PC-3 (cell line): ENCODE measurements at regions not wholly inside any gene's neighbourhood (a gene's known extent, or its start where the extent isn't known, plus 50 kb on each side); places are given as distances from the start of the nearest gene placed in this dataset.

Experiments used
- EZH2 ChIP-seq: fragments of 300-600 bp; sonication (generic); IDR thresholded peaks from one replicate; pipeline ENCODE4 v1.6.1; 2017; ENCODE audit warnings: antibody characterized with exemption, mild to moderate bottlenecking, low read length; ENCODE audit not compliant: unreplicated experiment
- TF ChIP-seq, protein P1 (sequence below): fragments of 300-600 bp; sonication (generic); conservative IDR thresholded peaks from 2 replicates; pipeline ENCODE4 v1.5.1; 2017; ENCODE audit warnings: antibody characterized with exemption, low read depth, mild to moderate bottlenecking, low read length

DNA sequence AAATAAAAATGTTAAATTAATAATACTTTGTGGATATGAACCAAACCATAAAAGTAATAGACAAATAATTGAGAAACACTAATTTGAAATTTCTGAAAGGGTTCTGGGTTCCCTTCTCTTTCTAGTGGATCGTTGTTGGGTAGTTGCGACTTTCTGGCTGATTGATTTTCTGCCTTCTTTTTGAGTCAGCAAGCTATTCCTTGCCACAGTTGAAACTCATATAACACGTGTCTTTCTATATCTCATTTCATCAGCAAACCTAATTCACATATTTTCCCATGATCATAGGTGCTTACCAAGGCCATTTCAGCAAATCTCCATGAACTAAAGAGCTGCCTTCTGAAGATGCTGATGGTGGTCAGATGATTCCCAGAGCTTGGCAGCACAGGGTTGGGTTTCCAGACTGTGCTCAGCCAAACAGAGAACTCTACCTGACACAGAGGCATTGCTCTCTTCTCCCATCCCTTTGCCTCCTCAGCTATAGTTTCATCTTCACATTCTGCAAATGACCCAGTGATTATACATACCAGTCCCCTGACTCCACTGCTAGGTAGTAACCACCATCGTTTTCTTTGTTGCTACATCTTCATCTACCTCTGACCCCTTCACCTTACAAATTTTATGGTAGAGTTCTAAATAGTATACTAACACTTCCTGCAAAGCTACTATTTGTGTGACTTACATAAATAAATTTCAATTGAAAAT, 383.9 kb upstream of the DPH6 start:
- TF ChIP-seq, protein P1, sequence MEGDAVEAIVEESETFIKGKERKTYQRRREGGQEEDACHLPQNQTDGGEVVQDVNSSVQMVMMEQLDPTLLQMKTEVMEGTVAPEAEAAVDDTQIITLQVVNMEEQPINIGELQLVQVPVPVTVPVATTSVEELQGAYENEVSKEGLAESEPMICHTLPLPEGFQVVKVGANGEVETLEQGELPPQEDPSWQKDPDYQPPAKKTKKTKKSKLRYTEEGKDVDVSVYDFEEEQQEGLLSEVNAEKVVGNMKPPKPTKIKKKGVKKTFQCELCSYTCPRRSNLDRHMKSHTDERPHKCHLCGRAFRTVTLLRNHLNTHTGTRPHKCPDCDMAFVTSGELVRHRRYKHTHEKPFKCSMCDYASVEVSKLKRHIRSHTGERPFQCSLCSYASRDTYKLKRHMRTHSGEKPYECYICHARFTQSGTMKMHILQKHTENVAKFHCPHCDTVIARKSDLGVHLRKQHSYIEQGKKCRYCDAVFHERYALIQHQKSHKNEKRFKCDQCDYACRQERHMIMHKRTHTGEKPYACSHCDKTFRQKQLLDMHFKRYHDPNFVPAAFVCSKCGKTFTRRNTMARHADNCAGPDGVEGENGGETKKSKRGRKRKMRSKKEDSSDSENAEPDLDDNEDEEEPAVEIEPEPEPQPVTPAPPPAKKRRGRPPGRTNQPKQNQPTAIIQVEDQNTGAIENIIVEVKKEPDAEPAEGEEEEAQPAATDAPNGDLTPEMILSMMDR: no peak
- TF ChIP-seq EZH2: no peak
